ENCODE measurements at regions not wholly inside any gene's neighbourhood (a gene's known extent, or its start where the extent isn't known, plus 50 kb on each side); places are given as distances from the start of the nearest gene placed in this dataset.
A peak's percentile ranks its signal among the peaks of the same experiment; 100 is the strongest.

GRCh38 chr14:36245223-36245622, 68.7 kb upstream of the PTCSC3 start:
- DNase-seq = no peak

DNA sequence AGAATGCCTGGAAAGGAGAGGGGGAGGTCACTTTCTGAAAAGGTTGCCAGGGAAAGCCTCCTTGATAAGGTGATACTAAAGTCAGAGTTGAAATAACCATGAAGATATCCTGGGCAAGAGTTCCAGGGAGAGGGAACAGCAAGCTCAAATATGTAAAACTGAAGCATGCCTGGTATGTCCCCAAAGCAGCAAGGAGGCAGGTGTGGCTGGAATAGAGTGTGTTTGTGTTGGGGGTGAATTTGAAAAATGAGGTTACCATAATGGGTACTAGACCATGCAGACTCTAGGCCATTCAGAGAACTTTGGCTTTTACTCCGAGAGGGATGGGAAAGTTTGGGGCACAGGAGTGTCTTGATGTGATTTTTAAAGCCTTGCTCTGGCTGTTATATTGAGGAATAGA, 66.7 kb upstream of the PTCSC3 start:
- DNase-seq = no peak

DNA sequence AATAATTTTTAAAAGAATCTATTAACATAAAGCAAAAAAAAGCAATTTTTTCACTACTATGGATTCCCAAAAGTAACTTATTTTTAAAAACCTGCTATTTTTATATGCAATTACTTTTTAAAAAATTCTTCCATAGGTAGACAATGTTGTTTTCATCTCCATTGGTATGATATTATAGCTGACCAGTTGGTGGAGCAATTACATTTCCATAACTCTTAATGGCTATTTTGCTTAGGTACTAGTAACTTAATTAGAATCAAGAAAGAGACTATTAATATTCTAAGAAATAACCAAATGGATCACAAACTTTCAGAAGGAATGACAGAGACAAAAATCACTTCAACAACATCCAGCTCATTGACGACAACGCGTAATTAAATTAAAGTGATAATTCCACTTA, 64.7 kb upstream of the PTCSC3 start:
- no peak for DNase-seq

GRCh38 chr14:36238666-36239363, 62.3 kb upstream of the PTCSC3 start:
- DNase-seq = peak; percentile 12

DNA sequence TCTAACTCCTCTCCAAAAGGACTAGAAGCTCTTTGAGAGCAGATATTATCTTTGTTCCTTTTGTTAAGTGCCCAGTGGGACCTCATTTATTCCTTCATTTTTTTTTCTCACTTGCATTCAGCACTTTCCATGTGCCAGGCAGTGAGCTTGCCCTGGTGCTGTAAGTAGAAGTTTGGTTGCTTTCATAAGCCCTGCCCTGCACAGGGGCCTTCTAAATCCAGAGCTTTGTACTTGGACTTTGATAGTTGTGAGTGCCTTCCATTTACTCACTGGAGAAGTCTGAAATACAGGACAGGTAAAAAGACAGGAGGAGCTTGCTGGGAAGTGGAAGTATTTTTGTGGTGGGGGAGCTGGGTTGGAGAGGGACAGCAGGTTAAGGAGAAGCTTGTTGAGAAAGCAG, 56.7 kb upstream of the PTCSC3 start:
- no peak for DNase-seq

GRCh38 chr14:36229262-36229661, 52.7 kb upstream of the PTCSC3 start:
- no peak for DNase-seq

DNA sequence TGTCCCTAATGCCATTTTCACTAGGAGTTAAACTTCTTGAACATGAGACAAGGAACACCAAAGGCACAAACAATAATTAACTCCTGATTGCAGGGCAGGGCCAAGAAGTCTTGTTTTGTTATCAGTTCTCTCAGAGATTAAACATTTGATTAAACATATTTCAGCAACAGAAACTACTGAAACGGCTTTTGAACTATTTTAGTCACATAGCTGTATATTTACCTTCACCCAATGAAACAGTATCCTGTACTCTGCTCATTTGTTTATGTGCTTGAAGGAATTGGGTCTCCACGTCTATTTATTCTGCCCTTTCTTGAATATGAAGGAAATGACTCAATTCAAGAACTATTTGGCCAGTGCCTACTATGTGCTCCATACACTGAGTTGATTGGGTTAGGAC, 51.3 kb upstream of the PTCSC3 start:
- DNase-seq = no peak

DNA sequence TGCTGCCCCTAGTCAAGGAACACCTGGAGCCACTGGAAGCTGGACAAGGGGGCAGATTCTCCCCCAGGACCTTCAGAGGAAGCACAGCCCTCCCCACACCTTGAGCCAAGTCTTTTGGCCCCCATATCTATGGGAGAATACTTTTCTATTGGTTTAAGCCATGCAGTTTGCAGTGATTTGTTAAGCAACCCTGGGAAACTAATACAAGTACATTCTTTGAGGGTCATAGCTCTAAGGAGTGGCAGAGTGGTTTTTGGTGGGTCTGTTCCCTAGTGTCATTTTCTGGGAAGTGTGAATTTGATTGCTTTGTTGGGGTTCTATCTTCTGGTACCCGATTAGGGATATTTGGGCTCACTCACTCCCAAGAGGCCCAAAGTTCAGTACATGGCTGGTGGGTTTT, 50.8 kb upstream of the PTCSC3 start:
- no peak for DNase-seq
